Endodermal cell (in vitro differentiated cells): ENCODE measurements at regions not wholly inside any gene's neighbourhood (a gene's known extent, or its start where the extent isn't known, plus 50 kb on each side); places are given as distances from the start of the nearest gene placed in this dataset.

Experiments
- DNase-seq: peaks from one replicate; pipeline ENCODE4 v3.0.0-alpha.2; 2017
- H3K27ac ChIP-seq: 2 replicates; pipeline ENCODE4 v1.5.1; 2013; ENCODE audit warnings: mild to moderate bottlenecking, low read depth, low read length, moderate library complexity
- H3K27me3 ChIP-seq: 2 replicates; pipeline ENCODE4 v1.6.1; 2013; ENCODE audit warnings: mild to moderate bottlenecking, low read length, moderate library complexity; ENCODE audit not compliant: insufficient read depth, control insufficient read depth, poor library complexity, severe bottlenecking
- H3K36me3 ChIP-seq: 2 replicates; pipeline ENCODE4 v1.7.0; 2013; ENCODE audit warnings: mild to moderate bottlenecking, low read length, moderate library complexity; ENCODE audit not compliant: control insufficient read depth, insufficient read depth
- H3K4me1 ChIP-seq: one replicate; pipeline ENCODE4 v1.7.0; 2013; ENCODE audit warnings: low read length; ENCODE audit not compliant: control insufficient read depth, insufficient read depth
- H3K4me3 ChIP-seq: 2 replicates; pipeline ENCODE4 v1.5.1; 2013; ENCODE audit warnings: mild to moderate bottlenecking, low read length, moderate library complexity
- H3K9ac ChIP-seq: 2 replicates; pipeline ENCODE4 v1.6.1; 2013; ENCODE audit warnings: mild to moderate bottlenecking, low read length, moderate library complexity; ENCODE audit not compliant: poor library complexity, severe bottlenecking; ENCODE audit errors: extremely low read depth
- H3K9me3 ChIP-seq: 2 replicates; pipeline ENCODE4 v1.6.1; 2013; ENCODE audit warnings: mild to moderate bottlenecking, low read length, moderate library complexity; ENCODE audit not compliant: control insufficient read depth
- H3K27ac Mint-ChIP-seq: 2 replicates; pipeline ENCODE4 v1.8.0; 2020; ENCODE audit warnings: mixed read lengths
- H3K27me3 Mint-ChIP-seq: 2 replicates; pipeline ENCODE4 v1.8.0; 2021; ENCODE audit warnings: mild to moderate bottlenecking, mixed read lengths; ENCODE audit not compliant: insufficient read depth
- H3K36me3 Mint-ChIP-seq: 2 replicates; pipeline ENCODE4 v1.8.0; 2020; ENCODE audit warnings: low read depth, mixed read lengths
- H3K4me1 Mint-ChIP-seq: 2 replicates; pipeline ENCODE4 v1.8.0; 2020; ENCODE audit warnings: mixed read lengths
- H3K4me3 Mint-ChIP-seq: 2 replicates; pipeline ENCODE4 v1.8.0; 2020; ENCODE audit warnings: mild to moderate bottlenecking, moderate library complexity, mixed read lengths
- H3K9me3 Mint-ChIP-seq: 2 replicates; pipeline ENCODE4 v1.8.0; 2020; ENCODE audit warnings: mild to moderate bottlenecking, mixed read lengths
- WGBS, 2 experiments: methylation state at CpG; one replicate each; pipeline versions ENCODE4 v1.1.5 to v1.1.7; 2013; ENCODE audit warnings: missing lambda C conversion rate in 2 of 2, mixed read lengths in 1 of 2; ENCODE audit not compliant: insufficient coverage in 1 of 2, insufficient read length in 1 of 2; 5-methylcytosine and 5-hydroxymethylcytosine counted together
- TF ChIP-seq, protein P1 (sequence below): fragments of 200-600 bp; sonication (generic); conservative IDR thresholded peaks from 2 replicates; pipeline ENCODE4 v1.5.0; 2021; ENCODE audit warnings: antibody characterized with exemption, mild to moderate bottlenecking

GRCh38 chr7:54812756-54813322 is 53.8 kb upstream of the SEC61G start:
- Histone ChIP-seq H3K9me3 (no peaks in the 10 kb centered on the region), H3K9ac (no peak overlapping the region), H3K4me1 (peaks cover 2% of the 10 kb centered on the region), H3K4me3 (no peak overlapping the region), H3K27ac (no peak overlapping the region), H3K36me3 (no peaks in the 10 kb centered on the region), H3K27me3 (no peaks in the 10 kb centered on the region)
- no peak for DNase-seq
- peaks cover 13% of the 10 kb centered on the region for H3K4me1 Mint-ChIP-seq
- H3K27ac Mint-ChIP-seq = no peak overlapping the region
- WGBS, 2 experiments = 90 to 100% methylated on average over 4 of the region's 4 CpGs
- no peaks in the 10 kb centered on the region for H3K36me3 Mint-ChIP-seq
- H3K27me3 Mint-ChIP-seq = no peaks in the 10 kb centered on the region
- TF ChIP-seq, protein P1, sequence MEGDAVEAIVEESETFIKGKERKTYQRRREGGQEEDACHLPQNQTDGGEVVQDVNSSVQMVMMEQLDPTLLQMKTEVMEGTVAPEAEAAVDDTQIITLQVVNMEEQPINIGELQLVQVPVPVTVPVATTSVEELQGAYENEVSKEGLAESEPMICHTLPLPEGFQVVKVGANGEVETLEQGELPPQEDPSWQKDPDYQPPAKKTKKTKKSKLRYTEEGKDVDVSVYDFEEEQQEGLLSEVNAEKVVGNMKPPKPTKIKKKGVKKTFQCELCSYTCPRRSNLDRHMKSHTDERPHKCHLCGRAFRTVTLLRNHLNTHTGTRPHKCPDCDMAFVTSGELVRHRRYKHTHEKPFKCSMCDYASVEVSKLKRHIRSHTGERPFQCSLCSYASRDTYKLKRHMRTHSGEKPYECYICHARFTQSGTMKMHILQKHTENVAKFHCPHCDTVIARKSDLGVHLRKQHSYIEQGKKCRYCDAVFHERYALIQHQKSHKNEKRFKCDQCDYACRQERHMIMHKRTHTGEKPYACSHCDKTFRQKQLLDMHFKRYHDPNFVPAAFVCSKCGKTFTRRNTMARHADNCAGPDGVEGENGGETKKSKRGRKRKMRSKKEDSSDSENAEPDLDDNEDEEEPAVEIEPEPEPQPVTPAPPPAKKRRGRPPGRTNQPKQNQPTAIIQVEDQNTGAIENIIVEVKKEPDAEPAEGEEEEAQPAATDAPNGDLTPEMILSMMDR = no peak
- no peak overlapping the region for H3K4me3 Mint-ChIP-seq
- peaks cover 24% of the 10 kb centered on the region for H3K9me3 Mint-ChIP-seq

DNA sequence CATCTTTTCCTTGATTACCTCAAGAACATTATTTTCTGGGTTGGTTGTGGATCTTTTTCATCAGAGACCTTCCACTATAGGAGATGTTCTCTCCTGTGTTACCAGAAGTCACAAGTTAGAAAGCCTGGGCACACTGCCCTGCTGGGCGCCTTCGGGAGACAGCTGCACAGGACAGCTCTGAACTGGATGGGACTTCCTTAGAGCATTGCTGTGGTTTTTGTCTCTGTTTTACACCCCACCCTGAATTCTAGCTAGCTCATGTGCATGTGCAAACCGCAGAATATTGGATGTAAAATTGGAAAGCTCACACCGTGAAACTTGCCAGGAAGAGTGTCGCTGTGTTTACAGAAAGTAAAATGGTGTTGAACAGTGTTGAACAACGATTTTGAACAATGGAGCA is 54.4 kb upstream of the SEC61G start:
- 91 to 97% methylated on average over 5 to 6 of the region's 6 CpGs for WGBS, 2 experiments
- no peak for DNase-seq
- Mint-ChIP-seq H3K9me3 (peaks cover 18% of the 10 kb centered on the region), H3K27me3 (no peaks in the 10 kb centered on the region), H3K36me3 (no peaks in the 10 kb centered on the region), H3K4me3 (no peak overlapping the region), H3K4me1 (peaks cover 18% of the 10 kb centered on the region), H3K27ac (no peak overlapping the region)
- Histone ChIP-seq H3K9me3 (no peaks in the 10 kb centered on the region), H3K27me3 (no peaks in the 10 kb centered on the region), H3K4me1 (peaks cover 2% of the 10 kb centered on the region), H3K27ac (no peak overlapping the region), H3K4me3 (no peak overlapping the region), H3K9ac (no peak overlapping the region), H3K36me3 (no peaks in the 10 kb centered on the region)
- TF ChIP-seq, protein P1 = no peak

GRCh38 chr7:54814401-54814800 is 55.4 kb upstream of the SEC61G start:
- no peak for DNase-seq
- Histone ChIP-seq H3K27me3 (no peaks in the 10 kb centered on the region), H3K9ac (no peak overlapping the region), H3K36me3 (no peaks in the 10 kb centered on the region), H3K4me3 (no peak overlapping the region), H3K9me3 (no peaks in the 10 kb centered on the region), H3K27ac (no peak overlapping the region), H3K4me1 (peaks cover 2% of the 10 kb centered on the region)
- Mint-ChIP-seq H3K9me3 (peaks cover 10% of the 10 kb centered on the region), H3K27me3 (no peaks in the 10 kb centered on the region), H3K27ac (no peak overlapping the region), H3K36me3 (no peaks in the 10 kb centered on the region), H3K4me3 (no peak overlapping the region), H3K4me1 (peaks cover 25% of the 10 kb centered on the region)
- TF ChIP-seq, protein P1 = no peak
- WGBS, 2 experiments = 94 to 100% methylated on average over 3 to 5 of the region's 5 CpGs
